ENCODE measurements at regions not wholly inside any gene's neighbourhood (a gene's known extent, or its start where the extent isn't known, plus 50 kb on each side); places are given as distances from the start of the nearest gene placed in this dataset.
"Not testable (repeated sequence)": the region's sequence is repeated elsewhere in the genome, so short reads cannot be mapped to it uniquely, and the experiment has no call there.

- Histone ChIP-seq H3K9me2 (replicated peaks; ENCODE audit: insufficient read depth) (no peaks in the 10 kb centered on the region), H3K79me2 (no peaks in the 10 kb centered on the region), H3K4me2 (no peak overlapping the region), H4K20me1 (ENCODE audit: insufficient read depth, poor library complexity, severe bottlenecking) (no peaks in the 10 kb centered on the region), H3K27me3 (no peaks in the 10 kb centered on the region), H2AFZ (no peak overlapping the region), H3K27ac (no peak overlapping the region), H3K9me3 (ENCODE audit: low read depth) (no peaks in the 10 kb centered on the region), H3K36me3 (replicated peaks; ENCODE audit: insufficient read depth, low read depth) (no peaks in the 10 kb centered on the region), H3K4me1 (ENCODE audit: insufficient read depth) (no peaks in the 10 kb centered on the region), H3K4me3 (no peak overlapping the region)
- DNase-seq (ENCODE audit: low spot score): no peak
- TF ChIP-seq CTCF (IDR thresholded peaks at IDR 0.05; ENCODE audit: poor library complexity) (no peak), EZH2phosphoT487 (IDR thresholded peaks at IDR 0.05; ENCODE audit: low read depth, severe bottlenecking, unreplicated experiment) (no peak), EZH2 (IDR thresholded peaks at IDR 0.05; ENCODE audit: borderline replicate concordance) (no peak)
- WGBS (ENCODE audit: low lambda C conversion rate, missing lambda C conversion rate): 71% methylated on average over 4 of the region's 4 CpGs
Observed at GRCh38 chrX:47776292-47777006, 60.3 kb upstream of the ZNF81 start.

- H2AFZ ChIP-seq: no peak overlapping the region
- TF ChIP-seq EZH2 (IDR thresholded peaks at IDR 0.05; ENCODE audit: borderline replicate concordance) (no peak), EZH2phosphoT487 (IDR thresholded peaks at IDR 0.05; ENCODE audit: low read depth, severe bottlenecking, unreplicated experiment) (no peak), CTCF (IDR thresholded peaks at IDR 0.05; ENCODE audit: poor library complexity) (no peak)
- WGBS (ENCODE audit: low lambda C conversion rate, missing lambda C conversion rate): 51% methylated on average over 2 of the region's 2 CpGs
Observed at GRCh38 chrX:47772764-47773163, 63.9 kb upstream of the ZNF81 start.

GRCh38 chrX:47771473-47771872 is 65.2 kb upstream of the ZNF81 start:
- Histone ChIP-seq H3K4me2 (no peak overlapping the region), H3K9me2 (replicated peaks; ENCODE audit: insufficient read depth) (no peaks in the 10 kb centered on the region), H3K79me2 (no peaks in the 10 kb centered on the region), H3K4me3 (no peak overlapping the region), H3K36me3 (replicated peaks; ENCODE audit: insufficient read depth, low read depth) (no peaks in the 10 kb centered on the region), H4K20me1 (ENCODE audit: insufficient read depth, poor library complexity, severe bottlenecking) (no peaks in the 10 kb centered on the region), H3K9me3 (ENCODE audit: low read depth) (no peaks in the 10 kb centered on the region), H2AFZ (no peak overlapping the region), H3K27ac (no peak overlapping the region), H3K4me1 (ENCODE audit: insufficient read depth) (no peaks in the 10 kb centered on the region), H3K27me3 (no peaks in the 10 kb centered on the region)
- WGBS (ENCODE audit: low lambda C conversion rate, missing lambda C conversion rate): 63% methylated on average over 1 of the region's 1 CpG
- DNase-seq (ENCODE audit: low spot score): no peak
- TF ChIP-seq CTCF (IDR thresholded peaks at IDR 0.05; ENCODE audit: poor library complexity): no peak
- no peak for TF ChIP-seq EZH2phosphoT487 (IDR thresholded peaks at IDR 0.05; ENCODE audit: low read depth, severe bottlenecking, unreplicated experiment)
- TF ChIP-seq EZH2 (IDR thresholded peaks at IDR 0.05; ENCODE audit: borderline replicate concordance): no peak

More at GRCh38 chrX:47772764-47773163, 63.9 kb upstream of the ZNF81 start:
- no peak for DNase-seq (ENCODE audit: low spot score)
- no peaks in the 10 kb centered on the region for H3K4me1 ChIP-seq (ENCODE audit: insufficient read depth)
- H3K4me2 ChIP-seq: no peak overlapping the region
- H3K27me3 ChIP-seq: no peaks in the 10 kb centered on the region
- no peaks in the 10 kb centered on the region for H3K36me3 ChIP-seq (replicated peaks; ENCODE audit: insufficient read depth, low read depth)
- no peak overlapping the region for H3K4me3 ChIP-seq
- no peaks in the 10 kb centered on the region for H3K79me2 ChIP-seq
- H3K9me2 ChIP-seq (replicated peaks; ENCODE audit: insufficient read depth): no peaks in the 10 kb centered on the region
- H4K20me1 ChIP-seq (ENCODE audit: insufficient read depth, poor library complexity, severe bottlenecking): no peaks in the 10 kb centered on the region
- H3K27ac ChIP-seq: no peak overlapping the region
- H3K9me3 ChIP-seq (ENCODE audit: low read depth): no peaks in the 10 kb centered on the region

GRCh38 chrX:47762826-47763225 is 73.9 kb upstream of the ZNF81 start:
- not testable (repeated sequence) for H3K4me3 ChIP-seq; H3K27me3 ChIP-seq; H4K20me1 ChIP-seq (ENCODE audit: insufficient read depth, poor library complexity, severe bottlenecking); H3K79me2 ChIP-seq; H3K4me1 ChIP-seq (ENCODE audit: insufficient read depth); H3K9me3 ChIP-seq (ENCODE audit: low read depth); H3K27ac ChIP-seq; DNase-seq (ENCODE audit: low spot score); H3K36me3 ChIP-seq (replicated peaks; ENCODE audit: insufficient read depth, low read depth); H3K9me2 ChIP-seq (replicated peaks; ENCODE audit: insufficient read depth); H2AFZ ChIP-seq; H3K4me2 ChIP-seq
- WGBS (ENCODE audit: low lambda C conversion rate, missing lambda C conversion rate): 96% methylated on average over 1 of the region's 1 CpG
